Right cardiac atrium (tissue), 5 donors: ENCODE measurements at regions not wholly inside any gene's neighbourhood (a gene's known extent, or its start where the extent isn't known, plus 50 kb on each side); places are given as distances from the start of the nearest gene placed in this dataset.

Experiments
- ATAC-seq, 2 donors: fragments of 200-7000 bp; cut with Tn5 transposase; one replicate each; pipeline versions ENCODE4 v1.8.0 to v1.9.1; 2020; ENCODE audit warnings: moderate library complexity in 2 of 2, mild to moderate bottlenecking in 1 of 2
- DNase-seq, 3 donors: peaks; one replicate each; pipeline ENCODE4 v3.0.0-alpha.2; 2020
- H3K27ac ChIP-seq: one replicate; pipeline ENCODE4 v1.5.1; 2013; ENCODE audit warnings: mild to moderate bottlenecking, low read length, control low read depth, moderate library complexity
- H3K27me3 ChIP-seq: one replicate; pipeline ENCODE4 v1.6.1; 2013; ENCODE audit not compliant: control insufficient read depth, insufficient read depth
- H3K4me1 ChIP-seq: one replicate; pipeline ENCODE4 v1.6.1; 2013; ENCODE audit warnings: low read length; ENCODE audit not compliant: control insufficient read depth, insufficient read depth
- H3K4me3 ChIP-seq: one replicate; pipeline ENCODE4 v1.5.1; 2013; ENCODE audit warnings: low read length, control low read depth
- H3K9me3 ChIP-seq: one replicate; pipeline ENCODE4 v1.6.1; 2013; ENCODE audit warnings: low read length; ENCODE audit not compliant: control insufficient read depth
- WGBS: extraction: QIAGEN DNeasy Blood & Tissue Kit; methylation state at CpG from one replicate; pipeline ENCODE4 v1.1.7; 2013; 5-methylcytosine and 5-hydroxymethylcytosine counted together
- intact Hi-C, 4 donors: fragments of 100-400 bp; cut with DNase I; formaldehyde crosslinking; loops; one replicate each; pipeline versions ENCODE4 v1.11.0 to v1.14.0; 2022 to 2023
- donor health status: healthy with polysubstance abuse.
- donor health status: DM: no; HTN: yes; CAD: no.
- donor health status: DM: no; HTN: no; CAD: no.
- donor health status: DM: no; HTN: yes; CAD: no; lungs with severe emphysema.
- donor health status: DM: yes; HTN: yes; CAD: no.

- no peak for DNase-seq
- no peak overlapping the region for H3K27ac ChIP-seq
- intact Hi-C loops = no loop called here
- no peak overlapping the region for H3K4me3 ChIP-seq
- WGBS = 84% methylated on average over 2 of the region's 2 CpGs
- no peaks in the 10 kb centered on the region for H3K4me1 ChIP-seq
- no peaks in the 10 kb centered on the region for H3K27me3 ChIP-seq
- H3K9me3 ChIP-seq = no peaks in the 10 kb centered on the region
- ATAC-seq = no peak
Observed at GRCh38 chrX:43469391-43470054, 186.6 kb upstream of the MAOA start.

- H3K27ac ChIP-seq = no peak overlapping the region
- no peaks in the 10 kb centered on the region for H3K9me3 ChIP-seq
- H3K4me1 ChIP-seq = no peaks in the 10 kb centered on the region
- WGBS = 52% methylated on average over 2 of the region's 2 CpGs
- H3K4me3 ChIP-seq = no peak overlapping the region
- DNase-seq = no peak
- H3K27me3 ChIP-seq = no peaks in the 10 kb centered on the region
- intact Hi-C loops = no loop called here
- no peak for ATAC-seq
Observed at GRCh38 chrX:43474321-43474720, 181.8 kb upstream of the MAOA start.

GRCh38 chrX:43479070-43479469, 177.0 kb upstream of the MAOA start:
- no peak for DNase-seq
- ATAC-seq = no peak
- Histone ChIP-seq H3K27ac (no peak overlapping the region), H3K27me3 (no peaks in the 10 kb centered on the region), H3K4me3 (no peak overlapping the region), H3K4me1 (no peaks in the 10 kb centered on the region), H3K9me3 (no peaks in the 10 kb centered on the region)
- WGBS = 94% methylated on average over 3 of the region's 3 CpGs
- intact Hi-C loops = no loop called here

- ATAC-seq (no peak), DNase-seq (no peak)
- H3K4me1 ChIP-seq = no peaks in the 10 kb centered on the region
- no peaks in the 10 kb centered on the region for H3K27me3 ChIP-seq
- no peak overlapping the region for H3K4me3 ChIP-seq
- no peaks in the 10 kb centered on the region for H3K9me3 ChIP-seq
- no peak overlapping the region for H3K27ac ChIP-seq
- WGBS = 69% methylated on average over 4 of the region's 4 CpGs
- intact Hi-C loops = no loop called here
Observed at GRCh38 chrX:43479850-43480249, 176.2 kb upstream of the MAOA start.

GRCh38 chrX:43481576-43481975, 174.5 kb upstream of the MAOA start:
- WGBS = 68% methylated on average over 5 of the region's 5 CpGs
- no peak for DNase-seq
- Histone ChIP-seq H3K27me3 (no peaks in the 10 kb centered on the region), H3K27ac (no peak overlapping the region), H3K4me1 (no peaks in the 10 kb centered on the region), H3K4me3 (no peak overlapping the region), H3K9me3 (no peaks in the 10 kb centered on the region)
- ATAC-seq = no peak
- intact Hi-C loops = no loop called here

GRCh38 chrX:43493756-43494155, 162.3 kb upstream of the MAOA start:
- Histone ChIP-seq H3K27me3 (no peaks in the 10 kb centered on the region), H3K9me3 (no peaks in the 10 kb centered on the region), H3K4me3 (no peak overlapping the region), H3K4me1 (no peaks in the 10 kb centered on the region), H3K27ac (no peak overlapping the region)
- ATAC-seq = no peak
- intact Hi-C loops = no loop called here
- DNase-seq = no peak
- WGBS = 24% methylated on average over 3 of the region's 3 CpGs

GRCh38 chrX:43500246-43500645, 155.9 kb upstream of the MAOA start:
- DNase-seq (no peak), ATAC-seq (no peak)
- 84% methylated on average over 1 of the region's 1 CpG for WGBS
- Histone ChIP-seq H3K4me3 (no peak overlapping the region), H3K27me3 (no peaks in the 10 kb centered on the region), H3K4me1 (no peaks in the 10 kb centered on the region), H3K27ac (no peak overlapping the region), H3K9me3 (no peaks in the 10 kb centered on the region)
- intact Hi-C loops = no loop called here

- WGBS = 55% methylated on average over 2 of the region's 2 CpGs
- Histone ChIP-seq H3K9me3 (no peaks in the 10 kb centered on the region), H3K4me1 (no peaks in the 10 kb centered on the region), H3K27me3 (no peaks in the 10 kb centered on the region), H3K27ac (no peak overlapping the region), H3K4me3 (no peak overlapping the region)
- intact Hi-C loops = no loop called here
- DNase-seq = no peak
- ATAC-seq = no peak
Observed at GRCh38 chrX:43500996-43501694, 155.0 kb upstream of the MAOA start.

GRCh38 chrX:43504394-43504793, 151.7 kb upstream of the MAOA start:
- DNase-seq (no peak), ATAC-seq (no peak)
- no peaks in the 10 kb centered on the region for H3K9me3 ChIP-seq
- no peak overlapping the region for H3K27ac ChIP-seq
- H3K4me1 ChIP-seq = no peaks in the 10 kb centered on the region
- no peak overlapping the region for H3K4me3 ChIP-seq
- H3K27me3 ChIP-seq = no peaks in the 10 kb centered on the region
- intact Hi-C loops = no loop called here

- ATAC-seq (no peak), DNase-seq (no peak)
- Histone ChIP-seq H3K27me3 (no peaks in the 10 kb centered on the region), H3K27ac (no peak overlapping the region), H3K4me1 (no peaks in the 10 kb centered on the region), H3K4me3 (no peak overlapping the region), H3K9me3 (no peaks in the 10 kb centered on the region)
- intact Hi-C loops = no loop called here
- 80% methylated on average over 3 of the region's 3 CpGs for WGBS
Observed at GRCh38 chrX:43505769-43506168, 150.3 kb upstream of the MAOA start.

GRCh38 chrX:43508694-43509093, 147.4 kb upstream of the MAOA start:
- H3K27ac ChIP-seq = no peak overlapping the region
- ATAC-seq = no peak
- no peak for DNase-seq
- intact Hi-C loops = no loop called here
- no peaks in the 10 kb centered on the region for H3K9me3 ChIP-seq
- no peak overlapping the region for H3K4me3 ChIP-seq
- H3K27me3 ChIP-seq = no peaks in the 10 kb centered on the region
- no peaks in the 10 kb centered on the region for H3K4me1 ChIP-seq

GRCh38 chrX:43510209-43510608, 145.9 kb upstream of the MAOA start:
- ATAC-seq (no peak), DNase-seq (no peak)
- no peaks in the 10 kb centered on the region for H3K9me3 ChIP-seq
- intact Hi-C loops = no loop called here
- H3K4me1 ChIP-seq = no peaks in the 10 kb centered on the region
- no peak overlapping the region for H3K27ac ChIP-seq
- no peaks in the 10 kb centered on the region for H3K27me3 ChIP-seq
- 79% methylated on average over 1 of the region's 1 CpG for WGBS
- H3K4me3 ChIP-seq = no peak overlapping the region
